HepG2 (cell line): ENCODE measurements at regions not wholly inside any gene's neighbourhood (a gene's known extent, or its start where the extent isn't known, plus 50 kb on each side); places are given as distances from the start of the nearest gene placed in this dataset.

Source experiments
- ATAC-seq: fragments of 200-7000 bp; cut with Tn5 transposase; 3 replicates; pipeline ENCODE4 v1.9.1; 2020; ENCODE audit warnings: mild to moderate bottlenecking, moderate library complexity
- BruUV-seq: library from RNA; stranded (reverse); fragments of 400-500 nt; replicated peaks from 2 replicates; lab custom pipeline; 2021; lab: Mats Ljungman, UMichigan
- CTCF ChIA-PET: fragments of 300-600 bp; formaldehyde crosslinking; extraction: SDS; loops from one replicate; lab custom pipeline; 2021; ENCODE audit warnings: low total read pairs, inconsistent platforms, low intra/inter-chr PET ratio; lab: Yijun Ruan, JAX
- POLR2A ChIA-PET: fragments of 350-600 bp; sonication (Branson Sonifier 250); formaldehyde crosslinking; loops from one replicate; lab custom pipeline; 2020; ENCODE audit warnings: antibody characterized with exemption, inconsistent platforms; lab: Yijun Ruan, JAX
- DNase-seq: peaks from one replicate; pipeline ENCODE4 v3.0.0-alpha.2; 2015; ENCODE audit warnings: low spot score
- FAIRE-seq: peaks from 3 replicates; lab custom pipeline; 2011; peaks lifted over from hg19 to GRCh38; lab: Jason Lieb, UNC
- H2AFZ ChIP-seq: one replicate; pipeline ENCODE4 v1.6.1; 2011; ENCODE audit warnings: low read length, inconsistent platforms
- H3K27ac ChIP-seq: fragments of 300-600 bp; 3 replicates; pipeline ENCODE4 v1.8.0; 2011; ENCODE audit warnings: mixed run types, mild to moderate bottlenecking, mixed read lengths, low read length, inconsistent platforms; ENCODE audit not compliant: insufficient read depth; ENCODE audit errors: extremely low read length
- H3K27me3 ChIP-seq, 2 experiments: fragments of 200-600 bp in 1 of 2; 2 replicates in 1 of 2; 3 replicates in 1 of 2; pipeline versions ENCODE4 v1.6.0 to v1.8.0; 2011; ENCODE audit warnings: low read length in 2 of 2, mild to moderate bottlenecking in 2 of 2, moderate library complexity in 2 of 2, inconsistent platforms in 1 of 2; ENCODE audit not compliant: insufficient read depth in 2 of 2, control insufficient read depth in 1 of 2
- H3K36me3 ChIP-seq, 2 experiments: fragments of 200-600 bp in 1 of 2; replicated peaks in 1 of 2; 2 replicates in 1 of 2; 3 replicates in 1 of 2; pipeline versions ENCODE4 v1.5.1 to v1.8.0; 2011; ENCODE audit warnings: low read length in 2 of 2, inconsistent platforms in 1 of 2; ENCODE audit not compliant: insufficient read depth in 2 of 2, control insufficient read depth in 1 of 2
- H3K4me1 ChIP-seq: 2 replicates; pipeline ENCODE4 v1.5.1; 2012; ENCODE audit warnings: low read length, inconsistent platforms; ENCODE audit not compliant: insufficient read depth
- H3K4me2 ChIP-seq: 2 replicates; pipeline ENCODE4 v1.6.0; 2011; ENCODE audit warnings: low read depth, low read length, inconsistent platforms
- H3K4me3 ChIP-seq, 3 experiments: fragments of 200-600 bp in 1 of 3; sonication (generic), shearing (Covaris generic) in 1 of 3; replicated peaks in 1 of 3; 2 replicates each; pipeline ENCODE4 v1.5.1; 2011 to 2016; ENCODE audit warnings: low read length in 3 of 3, inconsistent platforms in 2 of 3, low read depth in 2 of 3, mild to moderate bottlenecking in 2 of 3, control low read depth in 1 of 3, mixed read lengths in 1 of 3; ENCODE audit not compliant: insufficient read depth in 1 of 3
- H3K79me2 ChIP-seq: one replicate; pipeline ENCODE4 v1.6.1; 2011; ENCODE audit warnings: low read length, inconsistent platforms; ENCODE audit not compliant: insufficient read depth
- H3K9ac ChIP-seq: 2 replicates; pipeline ENCODE4 v1.6.0; 2011; ENCODE audit warnings: mild to moderate bottlenecking, low read depth, low read length, inconsistent platforms; ENCODE audit not compliant: insufficient read depth
- H3K9me3 ChIP-seq: 2 replicates; pipeline ENCODE4 v1.5.1; 2012; ENCODE audit warnings: mild to moderate bottlenecking, low read length
- H4K20me1 ChIP-seq: 2 replicates; pipeline ENCODE4 v1.6.0; 2011; ENCODE audit warnings: inconsistent platforms, mild to moderate bottlenecking, low read length, moderate library complexity; ENCODE audit not compliant: insufficient read depth
- HDAC6 ChIP-seq: fragments of 200-600 bp; sonication (generic); IDR thresholded peaks from 2 replicates; pipeline ENCODE4 v1.7.0; 2017; ENCODE audit warnings: mild to moderate bottlenecking, antibody characterized with exemption, low read length, low read depth
- KDM1A ChIP-seq: IDR thresholded peaks from 2 replicates; pipeline ENCODE4 v1.6.1; 2016; ENCODE audit warnings: missing compliant biosample characterization
- NFE2L2 ChIP-seq: fragments of 150-350 bp; IDR thresholded peaks from 2 replicates; pipeline ENCODE4 v1.6.1; 2014; ENCODE audit warnings: low read length
- NFRKB ChIP-seq: fragments of 450-650 bp; IDR thresholded peaks from 2 replicates; pipeline ENCODE4 v1.6.1; 2017
- TARDBP ChIP-seq: sonication (generic); formaldehyde crosslinking; IDR thresholded peaks from 2 replicates; pipeline ENCODE4 v1.8.0; 2022; ENCODE audit warnings: mild to moderate bottlenecking, missing genetic modification reagents
- ZNF180 ChIP-seq: sonication (generic); formaldehyde crosslinking; IDR thresholded peaks from 2 replicates; pipeline ENCODE4 v1.4.0; 2020; ENCODE audit warnings: low read depth, missing genetic modification reagents, borderline replicate concordance
- ZNF749 ChIP-seq: sonication (generic); formaldehyde crosslinking; IDR thresholded peaks from 2 replicates; pipeline ENCODE4 v1.8.0; 2022; ENCODE audit warnings: mild to moderate bottlenecking, missing genetic modification reagents, moderate library complexity, borderline replicate concordance
- WGBS: methylation state at CpG from one replicate; pipeline ENCODE4 v1.1.6; 2017; ENCODE audit warnings: low lambda C conversion rate; 5-methylcytosine and 5-hydroxymethylcytosine counted together
- in situ Hi-C: cut with HindIII; loops from 2 replicates; pipeline ENCODE4 v1.10.0; 2017; ENCODE audit warnings: low pct_unique_long_range_greater_than_20kb; ENCODE audit not compliant: extremely low pct_ligation_motif_present
- intact Hi-C: fragments of 100-400 bp; cut with micrococcal nuclease; formaldehyde crosslinking; loops from one replicate; pipeline ENCODE4 v1.10.0; 2022; ENCODE audit not compliant: unreplicated experiment
- TF ChIP-seq, protein P1 (sequence below): sonication (generic); formaldehyde crosslinking; IDR thresholded peaks from 2 replicates; pipeline ENCODE4 v1.9.0; 2021; ENCODE audit warnings: mild to moderate bottlenecking, missing genetic modification reagents
- TF ChIP-seq, protein P2 (sequence below): sonication (generic); formaldehyde crosslinking; IDR thresholded peaks from 2 replicates; pipeline ENCODE4 v1.4.0; 2020; ENCODE audit warnings: mild to moderate bottlenecking, missing genetic modification reagents
- TF ChIP-seq, protein P3 (sequence below): sonication (generic); formaldehyde crosslinking; IDR thresholded peaks from 2 replicates; pipeline ENCODE4 v1.4.0; 2020; ENCODE audit warnings: mild to moderate bottlenecking, missing genetic modification reagents

DNA sequence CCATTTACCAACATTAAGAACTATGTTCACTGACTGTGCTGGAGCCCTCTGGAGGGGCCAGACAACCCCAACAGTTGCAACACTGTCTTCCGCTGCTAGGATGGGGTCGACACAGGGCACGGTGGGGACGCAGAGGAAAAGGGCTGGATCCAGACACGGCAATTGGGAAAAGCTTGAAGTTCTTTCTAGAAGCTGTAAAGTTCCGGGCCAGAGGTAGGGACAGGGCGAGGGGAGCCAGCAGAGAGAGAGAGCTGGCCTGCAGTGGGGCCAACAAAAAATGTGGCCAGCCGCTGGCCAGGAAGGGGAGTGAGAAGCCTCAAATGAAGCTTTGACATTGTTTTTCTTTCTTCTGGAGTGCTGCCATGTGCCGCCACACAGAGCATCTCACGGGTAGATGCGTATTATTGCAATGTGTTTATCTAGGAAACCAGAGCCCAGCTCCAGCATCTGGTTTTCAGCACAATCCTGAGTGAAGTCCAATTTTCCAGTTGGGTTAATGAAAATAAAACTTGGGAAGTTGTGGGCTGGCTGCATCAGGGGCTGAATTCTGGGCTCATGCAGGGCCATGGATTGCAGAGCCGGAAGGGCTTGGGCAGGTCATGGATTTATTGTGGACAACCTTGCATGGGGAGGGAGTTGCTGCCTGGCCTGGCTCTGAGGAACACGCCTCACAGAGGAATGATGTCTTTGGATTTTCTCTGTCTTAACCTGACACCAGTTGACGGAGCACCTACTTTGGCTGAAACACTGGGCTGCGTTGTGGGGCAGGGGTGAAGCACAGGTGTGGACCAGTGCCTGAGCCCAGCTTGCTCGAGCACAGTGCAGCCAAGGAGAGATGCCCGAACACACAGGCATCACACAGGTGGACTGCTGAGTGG is 67.6 kb upstream of the AMPD3 start (continued):
- TF ChIP-seq, protein P1, sequence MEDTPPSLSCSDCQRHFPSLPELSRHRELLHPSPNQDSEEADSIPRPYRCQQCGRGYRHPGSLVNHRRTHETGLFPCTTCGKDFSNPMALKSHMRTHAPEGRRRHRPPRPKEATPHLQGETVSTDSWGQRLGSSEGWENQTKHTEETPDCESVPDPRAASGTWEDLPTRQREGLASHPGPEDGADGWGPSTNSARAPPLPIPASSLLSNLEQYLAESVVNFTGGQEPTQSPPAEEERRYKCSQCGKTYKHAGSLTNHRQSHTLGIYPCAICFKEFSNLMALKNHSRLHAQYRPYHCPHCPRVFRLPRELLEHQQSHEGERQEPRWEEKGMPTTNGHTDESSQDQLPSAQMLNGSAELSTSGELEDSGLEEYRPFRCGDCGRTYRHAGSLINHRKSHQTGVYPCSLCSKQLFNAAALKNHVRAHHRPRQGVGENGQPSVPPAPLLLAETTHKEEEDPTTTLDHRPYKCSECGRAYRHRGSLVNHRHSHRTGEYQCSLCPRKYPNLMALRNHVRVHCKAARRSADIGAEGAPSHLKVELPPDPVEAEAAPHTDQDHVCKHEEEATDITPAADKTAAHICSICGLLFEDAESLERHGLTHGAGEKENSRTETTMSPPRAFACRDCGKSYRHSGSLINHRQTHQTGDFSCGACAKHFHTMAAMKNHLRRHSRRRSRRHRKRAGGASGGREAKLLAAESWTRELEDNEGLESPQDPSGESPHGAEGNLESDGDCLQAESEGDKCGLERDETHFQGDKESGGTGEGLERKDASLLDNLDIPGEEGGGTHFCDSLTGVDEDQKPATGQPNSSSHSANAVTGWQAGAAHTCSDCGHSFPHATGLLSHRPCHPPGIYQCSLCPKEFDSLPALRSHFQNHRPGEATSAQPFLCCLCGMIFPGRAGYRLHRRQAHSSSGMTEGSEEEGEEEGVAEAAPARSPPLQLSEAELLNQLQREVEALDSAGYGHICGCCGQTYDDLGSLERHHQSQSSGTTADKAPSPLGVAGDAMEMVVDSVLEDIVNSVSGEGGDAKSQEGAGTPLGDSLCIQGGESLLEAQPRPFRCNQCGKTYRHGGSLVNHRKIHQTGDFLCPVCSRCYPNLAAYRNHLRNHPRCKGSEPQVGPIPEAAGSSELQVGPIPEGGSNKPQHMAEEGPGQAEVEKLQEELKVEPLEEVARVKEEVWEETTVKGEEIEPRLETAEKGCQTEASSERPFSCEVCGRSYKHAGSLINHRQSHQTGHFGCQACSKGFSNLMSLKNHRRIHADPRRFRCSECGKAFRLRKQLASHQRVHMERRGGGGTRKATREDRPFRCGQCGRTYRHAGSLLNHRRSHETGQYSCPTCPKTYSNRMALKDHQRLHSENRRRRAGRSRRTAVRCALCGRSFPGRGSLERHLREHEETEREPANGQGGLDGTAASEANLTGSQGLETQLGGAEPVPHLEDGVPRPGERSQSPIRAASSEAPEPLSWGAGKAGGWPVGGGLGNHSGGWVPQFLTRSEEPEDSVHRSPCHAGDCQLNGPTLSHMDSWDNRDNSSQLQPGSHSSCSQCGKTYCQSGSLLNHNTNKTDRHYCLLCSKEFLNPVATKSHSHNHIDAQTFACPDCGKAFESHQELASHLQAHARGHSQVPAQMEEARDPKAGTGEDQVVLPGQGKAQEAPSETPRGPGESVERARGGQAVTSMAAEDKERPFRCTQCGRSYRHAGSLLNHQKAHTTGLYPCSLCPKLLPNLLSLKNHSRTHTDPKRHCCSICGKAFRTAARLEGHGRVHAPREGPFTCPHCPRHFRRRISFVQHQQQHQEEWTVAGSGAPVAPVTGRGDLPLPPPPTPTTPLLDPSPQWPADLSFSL (CRISPR knock-in tag): no peak
- no peak for TF ChIP-seq HDAC6

DNA sequence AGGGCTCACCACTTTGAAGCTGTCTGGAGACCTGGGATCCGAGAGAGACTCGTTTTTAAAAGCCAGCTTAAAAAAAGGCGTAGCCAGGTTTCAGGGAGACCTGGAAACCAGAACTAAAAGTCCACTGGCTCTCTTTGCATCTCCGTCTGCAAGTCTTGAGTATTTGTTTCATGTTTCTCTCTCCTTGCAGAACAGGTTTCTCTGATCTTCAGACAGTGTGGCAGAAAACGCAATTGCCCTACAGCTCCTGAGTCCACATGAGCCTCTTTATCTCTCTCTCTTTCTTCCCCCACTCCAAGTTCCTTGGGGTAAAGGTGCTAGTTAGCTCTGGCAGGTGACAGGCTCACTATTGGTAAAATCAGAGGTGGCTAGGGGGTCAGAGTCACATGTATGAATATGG is 67.0 kb upstream of the AMPD3 start:
- TF ChIP-seq, protein P2, sequence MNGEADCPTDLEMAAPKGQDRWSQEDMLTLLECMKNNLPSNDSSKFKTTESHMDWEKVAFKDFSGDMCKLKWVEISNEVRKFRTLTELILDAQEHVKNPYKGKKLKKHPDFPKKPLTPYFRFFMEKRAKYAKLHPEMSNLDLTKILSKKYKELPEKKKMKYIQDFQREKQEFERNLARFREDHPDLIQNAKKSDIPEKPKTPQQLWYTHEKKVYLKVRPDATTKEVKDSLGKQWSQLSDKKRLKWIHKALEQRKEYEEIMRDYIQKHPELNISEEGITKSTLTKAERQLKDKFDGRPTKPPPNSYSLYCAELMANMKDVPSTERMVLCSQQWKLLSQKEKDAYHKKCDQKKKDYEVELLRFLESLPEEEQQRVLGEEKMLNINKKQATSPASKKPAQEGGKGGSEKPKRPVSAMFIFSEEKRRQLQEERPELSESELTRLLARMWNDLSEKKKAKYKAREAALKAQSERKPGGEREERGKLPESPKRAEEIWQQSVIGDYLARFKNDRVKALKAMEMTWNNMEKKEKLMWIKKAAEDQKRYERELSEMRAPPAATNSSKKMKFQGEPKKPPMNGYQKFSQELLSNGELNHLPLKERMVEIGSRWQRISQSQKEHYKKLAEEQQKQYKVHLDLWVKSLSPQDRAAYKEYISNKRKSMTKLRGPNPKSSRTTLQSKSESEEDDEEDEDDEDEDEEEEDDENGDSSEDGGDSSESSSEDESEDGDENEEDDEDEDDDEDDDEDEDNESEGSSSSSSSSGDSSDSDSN (CRISPR knock-in tag): no peak
- TF ChIP-seq ZNF749 (CRISPR knock-in tag) (no peak), TARDBP (no peak), NFE2L2 (no peak), KDM1A (CRISPR knock-in tag) (no peak), ZNF180 (CRISPR knock-in tag) (no peak), NFRKB (no peak)
- TF ChIP-seq, protein P3, sequence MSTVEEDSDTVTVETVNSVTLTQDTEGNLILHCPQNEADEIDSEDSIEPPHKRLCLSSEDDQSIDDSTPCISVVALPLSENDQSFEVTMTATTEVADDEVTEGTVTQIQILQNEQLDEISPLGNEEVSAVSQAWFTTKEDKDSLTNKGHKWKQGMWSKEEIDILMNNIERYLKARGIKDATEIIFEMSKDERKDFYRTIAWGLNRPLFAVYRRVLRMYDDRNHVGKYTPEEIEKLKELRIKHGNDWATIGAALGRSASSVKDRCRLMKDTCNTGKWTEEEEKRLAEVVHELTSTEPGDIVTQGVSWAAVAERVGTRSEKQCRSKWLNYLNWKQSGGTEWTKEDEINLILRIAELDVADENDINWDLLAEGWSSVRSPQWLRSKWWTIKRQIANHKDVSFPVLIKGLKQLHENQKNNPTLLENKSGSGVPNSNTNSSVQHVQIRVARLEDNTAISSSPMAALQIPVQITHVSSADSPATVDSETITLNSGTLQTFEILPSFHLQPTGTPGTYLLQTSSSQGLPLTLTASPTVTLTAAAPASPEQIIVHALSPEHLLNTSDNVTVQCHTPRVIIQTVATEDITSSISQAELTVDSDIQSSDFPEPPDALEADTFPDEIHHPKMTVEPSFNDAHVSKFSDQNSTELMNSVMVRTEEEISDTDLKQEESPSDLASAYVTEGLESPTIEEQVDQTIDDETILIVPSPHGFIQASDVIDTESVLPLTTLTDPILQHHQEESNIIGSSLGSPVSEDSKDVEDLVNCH: no peak
- Histone ChIP-seq H2AFZ (no peak overlapping the region), H3K4me1 (no peaks in the 10 kb centered on the region; the same call in 1 of the 2 replicates), H3K27ac (no peak overlapping the region), H3K27me3 (peaks cover 0 to 18% of the 10 kb centered on the region in 2 experiments; a peak in 2 of 5 replicates), H3K79me2 (no peaks in the 10 kb centered on the region), H3K4me2 (no peak overlapping the region), H3K36me3 (no peaks in the 10 kb centered on the region), H4K20me1 (no peaks in the 10 kb centered on the region), H3K9me3 (no peaks in the 10 kb centered on the region), H3K4me3 (no peak overlapping the region), H3K9ac (no peak overlapping the region)
- FAIRE-seq: no peak
- ChIA-PET CTCF (no interaction called here), POLR2A (no interaction called here)
- DNase-seq: no peak
- intact Hi-C loops: no loop called here
- no peak for ATAC-seq
- no TSS peak for BruUV-seq
- WGBS: 33% methylated on average over 5 of the region's 5 CpGs
- in situ Hi-C loops: no loop called here
